ENCODE measurements at regions not wholly inside any gene's neighbourhood (a gene's known extent, or its start where the extent isn't known, plus 50 kb on each side); places are given as distances from the start of the nearest gene placed in this dataset.

DNA sequence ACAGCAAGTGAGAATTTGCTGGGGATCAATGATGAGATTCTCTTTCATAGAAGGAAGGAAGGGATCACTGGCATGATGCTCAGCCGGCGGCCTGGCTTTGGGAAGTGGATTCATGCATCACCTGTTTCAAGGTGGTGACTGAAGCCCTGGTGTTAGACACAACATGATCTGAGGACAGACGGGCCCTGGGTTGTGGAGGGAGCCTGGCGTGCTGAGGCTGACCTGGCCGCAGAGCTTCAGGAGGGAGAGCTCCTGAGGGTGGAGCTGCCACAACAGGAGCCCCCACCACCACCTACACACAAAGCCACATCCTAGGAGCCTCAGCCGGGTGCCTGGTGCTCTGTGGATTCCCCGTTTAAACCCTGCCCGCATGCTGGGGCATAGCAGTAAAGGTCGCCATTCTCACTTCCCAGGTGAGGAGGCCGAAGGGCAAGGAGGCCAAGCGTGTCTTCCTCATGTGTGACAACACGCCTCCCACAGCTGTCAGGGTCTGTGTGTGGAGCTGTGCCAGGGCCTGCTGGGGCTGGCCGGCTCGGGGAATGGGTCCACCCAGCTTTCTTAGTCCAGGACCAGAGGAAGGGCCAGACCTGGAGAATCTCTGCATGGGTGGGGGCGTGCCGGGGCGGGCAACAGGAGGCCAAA, 107.0 kb downstream of the ERMARD start:
- TF ChIP-seq GATA3 (IDR thresholded peaks at IDR 0.05; ENCODE audit: low read depth, low read length) = no peak
- TF ChIP-seq GATA2 (IDR thresholded peaks at IDR 0.05; ENCODE audit: low read depth, low read length) = no peak
